CD4-positive, alpha-beta memory T cell (primary cell): ENCODE measurements at regions not wholly inside any gene's neighbourhood (a gene's known extent, or its start where the extent isn't known, plus 50 kb on each side); places are given as distances from the start of the nearest gene placed in this dataset.

Experiments used
- CTCF ChIA-PET: fragments of 350-600 bp; sonication (Branson Sonifier 250); formaldehyde crosslinking; loops from one replicate; lab custom pipeline; 2021; ENCODE audit warnings: inconsistent platforms; ENCODE audit not compliant: partially characterized antibody; lab: Charles Lee
- POLR2A ChIA-PET: fragments of 350-600 bp; sonication (Branson Sonifier 250); formaldehyde crosslinking; loops from one replicate; lab custom pipeline; 2021; ENCODE audit not compliant: partially characterized antibody; lab: Charles Lee
- DNase-seq, 5 donors: peaks; one replicate each; pipeline versions ENCODE4 v3.0.0 to v3.0.0-alpha.2; 2020 to 2022; ENCODE audit warnings: mixed read lengths in 1 of 5
- H3K27ac ChIP-seq: one replicate; pipeline ENCODE4 v1.7.0; 2013; ENCODE audit warnings: low read depth, low read length
- H3K27me3 ChIP-seq: 2 replicates; pipeline ENCODE4 v1.7.0; 2013; ENCODE audit warnings: mild to moderate bottlenecking, low read length, moderate library complexity; ENCODE audit not compliant: insufficient read depth
- H3K36me3 ChIP-seq: 2 replicates; pipeline ENCODE4 v1.7.0; 2013; ENCODE audit warnings: mild to moderate bottlenecking, low read length, moderate library complexity; ENCODE audit not compliant: insufficient read depth
- H3K4me1 ChIP-seq: 2 replicates; pipeline ENCODE4 v1.7.0; 2013; ENCODE audit warnings: mild to moderate bottlenecking, low read length, moderate library complexity; ENCODE audit not compliant: insufficient read depth
- H3K4me3 ChIP-seq, 2 donors: one replicate each; pipeline ENCODE4 v1.7.0; 2013; ENCODE audit warnings: low read length in 2 of 2, mild to moderate bottlenecking in 1 of 2
- H3K9me3 ChIP-seq, 2 donors: one replicate each; pipeline ENCODE4 v1.7.0; 2013; ENCODE audit warnings: low read length in 2 of 2, control low read depth in 1 of 2; ENCODE audit not compliant: control insufficient read depth in 1 of 2
- H3K27ac Mint-ChIP-seq, 7 donors: one replicate each; pipeline ENCODE4 v1.8.0; 2020 to 2021; ENCODE audit warnings: mixed read lengths in 7 of 7, mild to moderate bottlenecking in 6 of 7, inconsistent platforms in 3 of 7, moderate library complexity in 3 of 7
- H3K27me3 Mint-ChIP-seq, 2 donors: one replicate each; pipeline ENCODE4 v1.8.0; 2020 to 2021; ENCODE audit warnings: mixed read lengths in 2 of 2
- H3K36me3 Mint-ChIP-seq, 2 donors: one replicate each; pipeline ENCODE4 v1.8.0; 2020 to 2021; ENCODE audit warnings: mixed read lengths in 2 of 2, inconsistent platforms in 1 of 2, mild to moderate bottlenecking in 1 of 2
- H3K4me1 Mint-ChIP-seq, 4 donors: one replicate each; pipeline ENCODE4 v1.8.0; 2020 to 2021; ENCODE audit warnings: mixed read lengths in 4 of 4, mild to moderate bottlenecking in 1 of 4
- H3K4me3 Mint-ChIP-seq, 8 donors: one replicate each; pipeline ENCODE4 v1.8.0; 2020 to 2021; ENCODE audit warnings: mixed read lengths in 8 of 8, mild to moderate bottlenecking in 7 of 8, moderate library complexity in 6 of 8, inconsistent platforms in 3 of 8
- H3K9me3 Mint-ChIP-seq, 8 donors: one replicate each; pipeline ENCODE4 v1.8.0; 2020 to 2021; ENCODE audit warnings: mixed read lengths in 8 of 8, mild to moderate bottlenecking in 5 of 8, inconsistent platforms in 3 of 8, moderate library complexity in 1 of 8
- intact Hi-C: fragments of 100-400 bp; cut with micrococcal nuclease; formaldehyde crosslinking; loops from one replicate; pipeline ENCODE4 v1.15.1; 2023

GRCh38 chr13:74755065-74755464 lies 620.9 kb upstream of the KLF12 start:
- intact Hi-C loops: no loop called here
- H3K9me3 ChIP-seq: no peaks in the 10 kb centered on the region
- H3K27ac ChIP-seq: no peak overlapping the region
- Mint-ChIP-seq H3K9me3 (peaks cover 0 to 2% (median 0%) of the 10 kb centered on the region in 8 donors), H3K27ac (no peak overlapping the region), H3K36me3 (no peaks in the 10 kb centered on the region), H3K4me1 (no peaks in the 10 kb centered on the region), H3K27me3 (peaks cover 0 to 3% of the 10 kb centered on the region in 2 donors), H3K4me3 (no peak overlapping the region)
- no peak overlapping the region for H3K4me3 ChIP-seq
- ChIA-PET CTCF (no interaction called here), POLR2A (no interaction called here)
- no peaks in the 10 kb centered on the region for H3K36me3 ChIP-seq
- H3K4me1 ChIP-seq: no peaks in the 10 kb centered on the region
- DNase-seq: no peak
- H3K27me3 ChIP-seq: no peaks in the 10 kb centered on the region

GRCh38 chr13:74751739-74752138 lies 617.5 kb upstream of the KLF12 start:
- no peaks in the 10 kb centered on the region for H3K4me1 Mint-ChIP-seq
- Histone ChIP-seq H3K9me3 (no peaks in the 10 kb centered on the region), H3K27ac (no peak overlapping the region), H3K4me3 (no peak overlapping the region), H3K36me3 (no peaks in the 10 kb centered on the region), H3K4me1 (no peaks in the 10 kb centered on the region), H3K27me3 (no peaks in the 10 kb centered on the region)
- peaks cover 0 to 3% of the 10 kb centered on the region in 2 donors for H3K27me3 Mint-ChIP-seq
- CTCF ChIA-PET: no interaction called here
- POLR2A ChIA-PET: no interaction called here
- DNase-seq: no peak
- H3K36me3 Mint-ChIP-seq: no peaks in the 10 kb centered on the region
- H3K4me3 Mint-ChIP-seq: no peak overlapping the region
- no peak overlapping the region for H3K27ac Mint-ChIP-seq
- H3K9me3 Mint-ChIP-seq: peaks cover 0 to 2% (median 0%) of the 10 kb centered on the region in 8 donors
- intact Hi-C loops: no loop called here

- Histone ChIP-seq H3K36me3 (no peaks in the 10 kb centered on the region), H3K4me3 (no peak overlapping the region), H3K4me1 (no peaks in the 10 kb centered on the region), H3K9me3 (no peaks in the 10 kb centered on the region), H3K27me3 (no peaks in the 10 kb centered on the region), H3K27ac (no peak overlapping the region)
- POLR2A ChIA-PET: no interaction called here
- H3K36me3 Mint-ChIP-seq: no peaks in the 10 kb centered on the region
- CTCF ChIA-PET: no interaction called here
- peak overlapping the region in 1 of 7 donors; percentile 16 for H3K27ac Mint-ChIP-seq
- DNase-seq: no peak
- intact Hi-C loops: no loop called here
- H3K27me3 Mint-ChIP-seq: no peaks in the 10 kb centered on the region
- H3K4me1 Mint-ChIP-seq: no peaks in the 10 kb centered on the region
- peaks cover 0 to 2% (median 0%) of the 10 kb centered on the region in 8 donors for H3K9me3 Mint-ChIP-seq
- no peak overlapping the region for H3K4me3 Mint-ChIP-seq
Measured at GRCh38 chr13:74747186-74747955, 613.2 kb upstream of the KLF12 start.

- H3K27ac Mint-ChIP-seq: no peak overlapping the region
- intact Hi-C loops: no loop called here
- no peaks in the 10 kb centered on the region for H3K4me1 ChIP-seq
- no peaks in the 10 kb centered on the region for H3K9me3 ChIP-seq
- ChIA-PET POLR2A (no interaction called here), CTCF (no interaction called here)
- peaks cover 0 to 2% (median 0%) of the 10 kb centered on the region in 8 donors for H3K9me3 Mint-ChIP-seq
- H3K36me3 ChIP-seq: no peaks in the 10 kb centered on the region
- no peaks in the 10 kb centered on the region for H3K36me3 Mint-ChIP-seq
- H3K4me1 Mint-ChIP-seq: peaks cover 0 to 2% (median 0%) of the 10 kb centered on the region in 4 donors
- H3K4me3 ChIP-seq: no peak overlapping the region
- no peak for DNase-seq
- H3K4me3 Mint-ChIP-seq: no peak overlapping the region
- no peaks in the 10 kb centered on the region for H3K27me3 Mint-ChIP-seq
- H3K27ac ChIP-seq: no peak overlapping the region
- no peaks in the 10 kb centered on the region for H3K27me3 ChIP-seq
Measured at GRCh38 chr13:74743992-74744391, 609.8 kb upstream of the KLF12 start.

- H3K27me3 ChIP-seq: no peaks in the 10 kb centered on the region
- peak overlapping the region in 1 of 7 donors; percentile 0 for H3K27ac Mint-ChIP-seq
- intact Hi-C loops: no loop called here
Measured at GRCh38 chr13:74741732-74742131, 607.5 kb upstream of the KLF12 start.

GRCh38 chr13:74732736-74733385 lies 598.7 kb upstream of the KLF12 start:
- intact Hi-C loops: no loop called here
- Mint-ChIP-seq H3K4me3 (no peak overlapping the region), H3K27me3 (peaks cover 0 to 4% of the 10 kb centered on the region in 2 donors), H3K4me1 (no peaks in the 10 kb centered on the region), H3K27ac (no peak overlapping the region), H3K36me3 (no peaks in the 10 kb centered on the region), H3K9me3 (peaks cover 0 to 3% (median 0%) of the 10 kb centered on the region in 8 donors)
- no peaks in the 10 kb centered on the region for H3K36me3 ChIP-seq
- no peaks in the 10 kb centered on the region for H3K4me1 ChIP-seq
- no peaks in the 10 kb centered on the region for H3K27me3 ChIP-seq
- H3K4me3 ChIP-seq: no peak overlapping the region
- no peak overlapping the region for H3K27ac ChIP-seq
- ChIA-PET CTCF (no interaction called here), POLR2A (no interaction called here)
- DNase-seq: no peak
- H3K9me3 ChIP-seq: no peaks in the 10 kb centered on the region

More at GRCh38 chr13:74741732-74742131, 607.5 kb upstream of the KLF12 start:
- ChIA-PET POLR2A (no interaction called here), CTCF (no interaction called here)
- Histone ChIP-seq H3K36me3 (no peaks in the 10 kb centered on the region), H3K9me3 (no peaks in the 10 kb centered on the region), H3K4me3 (no peak overlapping the region), H3K4me1 (no peaks in the 10 kb centered on the region), H3K27ac (no peak overlapping the region)
- Mint-ChIP-seq H3K9me3 (peaks cover 0 to 5% (median 0%) of the 10 kb centered on the region in 8 donors), H3K36me3 (no peaks in the 10 kb centered on the region), H3K4me1 (peaks cover 0 to 2% (median 0%) of the 10 kb centered on the region in 4 donors), H3K27me3 (no peaks in the 10 kb centered on the region), H3K4me3 (no peak overlapping the region)
- no peak for DNase-seq

GRCh38 chr13:74731731-74732130 lies 597.5 kb upstream of the KLF12 start:
- peaks cover 0 to 5% of the 10 kb centered on the region in 2 donors for H3K27me3 Mint-ChIP-seq
- no peaks in the 10 kb centered on the region for H3K36me3 Mint-ChIP-seq
- no peak overlapping the region for H3K4me3 Mint-ChIP-seq
- CTCF ChIA-PET: no interaction called here
- H3K9me3 ChIP-seq: no peaks in the 10 kb centered on the region
- no peaks in the 10 kb centered on the region for H3K27me3 ChIP-seq
- H3K9me3 Mint-ChIP-seq: peaks cover 0 to 2% (median 0%) of the 10 kb centered on the region in 8 donors
- POLR2A ChIA-PET: no interaction called here
- H3K27ac Mint-ChIP-seq: no peak overlapping the region
- H3K27ac ChIP-seq: no peak overlapping the region
- intact Hi-C loops: no loop called here
- no peaks in the 10 kb centered on the region for H3K36me3 ChIP-seq
- DNase-seq: no peak
- no peaks in the 10 kb centered on the region for H3K4me1 ChIP-seq
- no peak overlapping the region for H3K4me3 ChIP-seq
- no peaks in the 10 kb centered on the region for H3K4me1 Mint-ChIP-seq
